ENCODE measurements at regions not wholly inside any gene's neighbourhood (a gene's known extent, or its start where the extent isn't known, plus 50 kb on each side); places are given as distances from the start of the nearest gene placed in this dataset.

GRCh38 chr6:3610921-3611320 lies 140.6 kb downstream of the PXDC1 start:
- ChIA-PET CTCF (no interaction called here), POLR2A (no interaction called here)
- TF ChIP-seq, protein P1, sequence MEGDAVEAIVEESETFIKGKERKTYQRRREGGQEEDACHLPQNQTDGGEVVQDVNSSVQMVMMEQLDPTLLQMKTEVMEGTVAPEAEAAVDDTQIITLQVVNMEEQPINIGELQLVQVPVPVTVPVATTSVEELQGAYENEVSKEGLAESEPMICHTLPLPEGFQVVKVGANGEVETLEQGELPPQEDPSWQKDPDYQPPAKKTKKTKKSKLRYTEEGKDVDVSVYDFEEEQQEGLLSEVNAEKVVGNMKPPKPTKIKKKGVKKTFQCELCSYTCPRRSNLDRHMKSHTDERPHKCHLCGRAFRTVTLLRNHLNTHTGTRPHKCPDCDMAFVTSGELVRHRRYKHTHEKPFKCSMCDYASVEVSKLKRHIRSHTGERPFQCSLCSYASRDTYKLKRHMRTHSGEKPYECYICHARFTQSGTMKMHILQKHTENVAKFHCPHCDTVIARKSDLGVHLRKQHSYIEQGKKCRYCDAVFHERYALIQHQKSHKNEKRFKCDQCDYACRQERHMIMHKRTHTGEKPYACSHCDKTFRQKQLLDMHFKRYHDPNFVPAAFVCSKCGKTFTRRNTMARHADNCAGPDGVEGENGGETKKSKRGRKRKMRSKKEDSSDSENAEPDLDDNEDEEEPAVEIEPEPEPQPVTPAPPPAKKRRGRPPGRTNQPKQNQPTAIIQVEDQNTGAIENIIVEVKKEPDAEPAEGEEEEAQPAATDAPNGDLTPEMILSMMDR (IDR thresholded peaks at IDR 0.05), result no peak
- no peaks in the 10 kb centered on the region for H3K9me3 Mint-ChIP-seq
- intact Hi-C loops (cut with micrococcal nuclease), result no loop called here
- H3K36me3 Mint-ChIP-seq (ENCODE audit: low read depth), result no peaks in the 10 kb centered on the region
- H3K4me1 Mint-ChIP-seq (ENCODE audit: low read depth), result no peaks in the 10 kb centered on the region
- ATAC-seq, result no peak
- no peaks in the 10 kb centered on the region for H3K27me3 Mint-ChIP-seq
- no peak overlapping the region for H3K27ac Mint-ChIP-seq
- no peak overlapping the region for H3K4me3 Mint-ChIP-seq
- no peak for DNase-seq

- Mint-ChIP-seq H3K36me3 (ENCODE audit: low read depth) (no peaks in the 10 kb centered on the region), H3K27me3 (no peaks in the 10 kb centered on the region), H3K4me1 (ENCODE audit: low read depth) (no peaks in the 10 kb centered on the region), H3K4me3 (no peak overlapping the region), H3K27ac (no peak overlapping the region), H3K9me3 (no peaks in the 10 kb centered on the region)
- ATAC-seq (no peak), DNase-seq (no peak)
- TF ChIP-seq, protein P1 (IDR thresholded peaks at IDR 0.05), result no peak
- CTCF ChIA-PET, result no interaction called here
- intact Hi-C loops (cut with micrococcal nuclease), result no loop called here
- POLR2A ChIA-PET, result no interaction called here
These were observed 141.3 kb downstream of the PXDC1 start for GRCh38 chr6:3610206-3610605.

DNA sequence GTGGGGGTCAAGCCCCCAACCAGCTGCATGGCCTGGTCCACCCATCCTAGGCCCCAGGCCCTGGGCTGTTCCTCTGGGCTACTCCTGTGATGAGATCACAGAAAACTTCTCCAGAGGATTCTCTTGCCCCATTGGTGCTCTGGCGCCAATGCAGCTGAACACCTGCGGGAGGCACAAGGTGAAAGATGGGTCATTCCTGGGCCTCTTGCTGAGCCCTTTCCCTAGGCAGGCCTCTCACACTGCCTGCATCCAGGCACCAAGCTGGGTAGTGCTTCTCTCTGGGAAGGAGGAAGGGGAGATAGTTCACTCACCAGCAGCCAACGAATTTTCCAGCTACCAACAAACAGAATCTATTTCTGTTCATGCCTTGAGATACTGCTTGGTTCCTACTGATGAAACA lies 142.1 kb downstream of the PXDC1 start:
- ChIA-PET POLR2A (no interaction called here), CTCF (no interaction called here)
- no peak overlapping the region for H3K27ac Mint-ChIP-seq
- H3K4me3 Mint-ChIP-seq, result no peak overlapping the region
- intact Hi-C loops (cut with micrococcal nuclease), result no loop called here
- H3K27me3 Mint-ChIP-seq, result no peaks in the 10 kb centered on the region
- no peaks in the 10 kb centered on the region for H3K36me3 Mint-ChIP-seq (ENCODE audit: low read depth)
- no peaks in the 10 kb centered on the region for H3K9me3 Mint-ChIP-seq
- TF ChIP-seq, protein P1 (IDR thresholded peaks at IDR 0.05), result no peak
- ATAC-seq (no peak), DNase-seq (no peak)
- no peaks in the 10 kb centered on the region for H3K4me1 Mint-ChIP-seq (ENCODE audit: low read depth)

DNA sequence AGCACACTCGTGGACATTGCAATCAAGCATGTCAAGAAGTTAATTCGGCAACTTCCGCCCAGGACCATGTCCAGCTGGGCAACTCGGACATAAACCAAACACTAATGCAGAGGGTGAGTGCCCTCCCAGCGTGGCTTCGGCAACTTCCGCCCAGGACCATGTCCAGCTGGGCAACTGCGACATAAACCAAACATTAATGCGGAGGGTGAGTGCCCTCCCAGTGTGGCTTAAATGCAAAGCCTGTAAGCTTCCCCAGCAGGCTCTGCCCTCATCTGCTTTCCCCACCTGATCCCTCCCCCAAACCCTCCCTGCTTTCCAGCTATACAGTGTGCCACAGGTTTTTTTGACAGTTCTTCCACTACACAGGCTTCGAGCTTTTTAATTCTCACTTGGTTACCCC lies 143.4 kb downstream of the PXDC1 start:
- Mint-ChIP-seq H3K27me3 (peaks cover 2% of the 10 kb centered on the region), H3K4me3 (no peak overlapping the region), H3K27ac (no peak overlapping the region), H3K9me3 (no peaks in the 10 kb centered on the region), H3K36me3 (ENCODE audit: low read depth) (no peaks in the 10 kb centered on the region), H3K4me1 (ENCODE audit: low read depth) (peaks cover 5% of the 10 kb centered on the region)
- POLR2A ChIA-PET, result no interaction called here
- CTCF ChIA-PET, result no interaction called here
- ATAC-seq, result no peak
- TF ChIP-seq, protein P1 (IDR thresholded peaks at IDR 0.05), result no peak
- intact Hi-C loops (cut with micrococcal nuclease), result no loop called here
- DNase-seq, result no peak

DNA sequence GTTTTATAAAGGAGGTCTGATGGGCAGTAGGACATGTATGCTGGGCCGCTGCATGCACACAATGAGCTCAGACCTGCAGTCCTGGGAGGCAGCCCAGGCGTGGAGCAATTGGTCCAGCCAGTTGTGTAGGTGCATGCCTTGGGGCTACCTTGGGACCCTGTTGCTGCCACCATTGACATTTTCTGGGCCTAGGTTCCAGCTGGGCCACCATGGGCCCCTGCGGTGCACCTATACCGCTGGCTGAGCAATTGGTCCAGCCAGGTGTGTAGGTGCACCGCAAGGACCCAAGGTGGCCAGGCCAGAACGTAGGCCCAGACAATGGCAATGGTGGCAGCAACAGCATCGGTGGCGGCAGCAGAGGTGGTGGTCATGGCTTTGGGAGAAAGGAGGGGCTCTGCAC lies 143.9 kb downstream of the PXDC1 start:
- peaks cover 2% of the 10 kb centered on the region for H3K27me3 Mint-ChIP-seq
- peaks cover 5% of the 10 kb centered on the region for H3K4me1 Mint-ChIP-seq (ENCODE audit: low read depth)
- intact Hi-C loops (cut with micrococcal nuclease), result no loop called here
- no peaks in the 10 kb centered on the region for H3K36me3 Mint-ChIP-seq (ENCODE audit: low read depth)
- ChIA-PET POLR2A (no interaction called here), CTCF (no interaction called here)
- ATAC-seq, result no peak
- no peak overlapping the region for H3K4me3 Mint-ChIP-seq
- peaks cover 2% of the 10 kb centered on the region for H3K9me3 Mint-ChIP-seq
- H3K27ac Mint-ChIP-seq, result no peak overlapping the region
- no peak for DNase-seq
- TF ChIP-seq, protein P1 (IDR thresholded peaks at IDR 0.05), result no peak

All from activated CD8-positive, alpha-beta T cell treated with anti-CD3 and anti-CD28 coated beads for 36 hours (primary cell).